Esophagus squamous epithelium (tissue), 4 donors: ENCODE measurements at regions not wholly inside any gene's neighbourhood (a gene's known extent, or its start where the extent isn't known, plus 50 kb on each side); places are given as distances from the start of the nearest gene placed in this dataset.

Experiments used
- CTCF ChIP-seq, 6 experiments: fragments of 450-650 bp in 4 of 6; fragments of 200-600 bp in 2 of 6; sonication (generic) in 2 of 6; IDR thresholded peaks; one replicate each; pipeline ENCODE4 v1.5.1; 2016 to 2019; ENCODE audit warnings: antibody characterized with exemption in 6 of 6, mild to moderate bottlenecking in 4 of 6, moderate library complexity in 4 of 6
- POLR2A ChIP-seq, 4 donors: fragments of 450-650 bp; IDR thresholded peaks; one replicate each; pipeline ENCODE4 v1.6.1; 2017; ENCODE audit warnings: antibody characterized with exemption in 4 of 4, mild to moderate bottlenecking in 4 of 4, moderate library complexity in 3 of 4

- TF ChIP-seq CTCF (IDR thresholded peaks at IDR 0.05) = no peak
- no peak for TF ChIP-seq POLR2A (IDR thresholded peaks at IDR 0.05)
Observed at GRCh38 chr9:89821081-89821480, 216.3 kb downstream of the GADD45G start.
